Trophoblast cell (in vitro differentiated cells and primary cell): ENCODE measurements at regions not wholly inside any gene's neighbourhood (a gene's known extent, or its start where the extent isn't known, plus 50 kb on each side); places are given as distances from the start of the nearest gene placed in this dataset.
A peak's percentile ranks its signal among the peaks of the same experiment; 100 is the strongest.

Source experiments
- DNase-seq, 2 donors: peaks; one replicate each; pipeline ENCODE4 v3.0.0-alpha.2; 2016
- H2AFZ ChIP-seq: 2 replicates; pipeline ENCODE4 v1.6.1; 2013; ENCODE audit warnings: low read length, moderate library complexity, mild to moderate bottlenecking; ENCODE audit not compliant: insufficient read depth, poor library complexity
- H2AK5ac ChIP-seq: 2 replicates; pipeline ENCODE4 v1.6.1; 2013; ENCODE audit warnings: mild to moderate bottlenecking, low read length
- H2BK120ac ChIP-seq: 2 replicates; pipeline ENCODE4 v1.6.1; 2013; ENCODE audit warnings: low read length, mild to moderate bottlenecking, moderate library complexity; ENCODE audit not compliant: insufficient read depth, poor library complexity
- H2BK12ac ChIP-seq: 2 replicates; pipeline ENCODE4 v1.6.1; 2013; ENCODE audit warnings: mild to moderate bottlenecking, low read length, moderate library complexity
- H2BK5ac ChIP-seq: 2 replicates; pipeline ENCODE4 v1.6.1; 2013; ENCODE audit warnings: low read length, low read depth, moderate library complexity, mild to moderate bottlenecking; ENCODE audit not compliant: poor library complexity
- H3K14ac ChIP-seq: 2 replicates; pipeline ENCODE4 v1.6.1; 2013; ENCODE audit warnings: mild to moderate bottlenecking, low read length
- H3K18ac ChIP-seq: 2 replicates; pipeline ENCODE4 v1.6.1; 2013; ENCODE audit warnings: mild to moderate bottlenecking, low read length
- H3K23ac ChIP-seq: 2 replicates; pipeline ENCODE4 v1.6.1; 2013; ENCODE audit warnings: low read length
- H3K27ac ChIP-seq: 2 replicates; pipeline ENCODE4 v1.5.1; 2013; ENCODE audit warnings: low read depth, mild to moderate bottlenecking, inconsistent platforms, low read length, moderate library complexity
- H3K27me3 ChIP-seq: 2 replicates; pipeline ENCODE4 v1.6.1; 2013; ENCODE audit warnings: inconsistent platforms, mild to moderate bottlenecking, low read length, moderate library complexity; ENCODE audit not compliant: insufficient read depth
- H3K36me3 ChIP-seq, 2 experiments: 1 replicate in 1 of 2; 2 replicates in 1 of 2; pipeline ENCODE4 v1.6.1; 2013; ENCODE audit warnings: low read length in 2 of 2, mild to moderate bottlenecking in 2 of 2, moderate library complexity in 1 of 2; ENCODE audit not compliant: insufficient read depth in 2 of 2, control insufficient read depth in 1 of 2
- H3K4ac ChIP-seq: 2 replicates; pipeline ENCODE4 v1.6.1; 2013; ENCODE audit warnings: low read depth, mild to moderate bottlenecking, low read length, moderate library complexity
- H3K4me1 ChIP-seq, 2 experiments: 1 replicate in 1 of 2; 2 replicates in 1 of 2; pipeline ENCODE4 v1.6.1; 2013; ENCODE audit warnings: low read length in 2 of 2, mild to moderate bottlenecking in 2 of 2, moderate library complexity in 1 of 2; ENCODE audit not compliant: insufficient read depth in 2 of 2, control insufficient read depth in 1 of 2
- H3K4me2 ChIP-seq: 2 replicates; pipeline ENCODE4 v1.6.1; 2013; ENCODE audit warnings: inconsistent platforms, mild to moderate bottlenecking, low read length, moderate library complexity
- H3K4me3 ChIP-seq: 2 replicates; pipeline ENCODE4 v1.5.1; 2013; ENCODE audit warnings: mild to moderate bottlenecking, low read depth, low read length, inconsistent platforms
- H3K79me1 ChIP-seq: one replicate; pipeline ENCODE4 v1.6.1; 2013; ENCODE audit warnings: low read length
- H3K79me2 ChIP-seq: 2 replicates; pipeline ENCODE4 v1.6.1; 2013; ENCODE audit warnings: low read length, mild to moderate bottlenecking; ENCODE audit not compliant: control insufficient read depth, insufficient read depth, poor library complexity
- H3K9ac ChIP-seq: 2 replicates; pipeline ENCODE4 v1.6.1; 2013; ENCODE audit warnings: mild to moderate bottlenecking, low read length
- H3K9me3 ChIP-seq: 2 replicates; pipeline ENCODE4 v1.6.1; 2013; ENCODE audit warnings: low read depth, mild to moderate bottlenecking, control low read depth, inconsistent platforms, low read length; ENCODE audit not compliant: insufficient read depth
- H4K12ac ChIP-seq: 2 replicates; pipeline ENCODE4 v1.6.1; 2013; ENCODE audit warnings: low read depth, mild to moderate bottlenecking, low read length, moderate library complexity
- H4K8ac ChIP-seq: 2 replicates; pipeline ENCODE4 v1.6.1; 2013; ENCODE audit warnings: low read depth, mild to moderate bottlenecking, low read length, moderate library complexity
- H4K91ac ChIP-seq: one replicate; pipeline ENCODE4 v1.6.1; 2013; ENCODE audit warnings: low read depth, mild to moderate bottlenecking, low read length, moderate library complexity
- WGBS: extraction: QIAGEN DNeasy Blood & Tissue Kit; methylation state at CpG from one replicate; pipeline ENCODE4 v1.1.7; 2013; ENCODE audit warnings: missing lambda C conversion rate; ENCODE audit not compliant: insufficient read length, insufficient coverage; ENCODE audit errors: extremely low coverage; 5-methylcytosine and 5-hydroxymethylcytosine counted together

- H3K23ac ChIP-seq, result no peak overlapping the region
- H3K79me1 ChIP-seq, result no peaks in the 10 kb centered on the region
- H3K9ac ChIP-seq, result no peak overlapping the region
- no peaks in the 10 kb centered on the region for H3K9me3 ChIP-seq
- H3K27me3 ChIP-seq, result no peaks in the 10 kb centered on the region
- H4K91ac ChIP-seq, result no peak overlapping the region
- H3K4me1 ChIP-seq, result peaks cover 0 to 2% of the 10 kb centered on the region in 2 experiments
- no peak for DNase-seq
- no peaks in the 10 kb centered on the region for H3K36me3 ChIP-seq
- H3K14ac ChIP-seq, result no peak overlapping the region
- no peak overlapping the region for H4K12ac ChIP-seq
- no CpG with 5 or more reads among the region's 5 CpGs for WGBS
- H3K4me3 ChIP-seq, result no peak overlapping the region
- no peak overlapping the region for H2AK5ac ChIP-seq
- no peak overlapping the region for H2BK5ac ChIP-seq
- H3K27ac ChIP-seq, result no peak overlapping the region
- no peak overlapping the region for H3K4ac ChIP-seq
- no peak overlapping the region for H3K18ac ChIP-seq
- no peak overlapping the region for H4K8ac ChIP-seq
- no peak overlapping the region for H2BK12ac ChIP-seq
- H2AFZ ChIP-seq, result no peak overlapping the region
- no peaks in the 10 kb centered on the region for H3K79me2 ChIP-seq
- H3K4me2 ChIP-seq, result no peak overlapping the region
- H2BK120ac ChIP-seq, result no peak overlapping the region
These were observed 131.7 kb downstream of the KLF5 start for GRCh38 chr13:73190477-73190876.

GRCh38 chr13:73189776-73190175 lies 131.0 kb downstream of the KLF5 start:
- DNase-seq, result no peak
- H3K23ac ChIP-seq, result no peak overlapping the region
- no peak overlapping the region for H2BK5ac ChIP-seq
- WGBS, result no CpG with 5 or more reads among the region's 8 CpGs
- no peak overlapping the region for H4K91ac ChIP-seq
- H3K4me2 ChIP-seq, result no peak overlapping the region
- no peak overlapping the region for H3K4ac ChIP-seq
- H2BK120ac ChIP-seq, result no peak overlapping the region
- no peak overlapping the region for H3K9ac ChIP-seq
- no peak overlapping the region for H3K27ac ChIP-seq
- no peak overlapping the region for H2AFZ ChIP-seq
- no peak overlapping the region for H4K12ac ChIP-seq
- H3K79me1 ChIP-seq, result no peaks in the 10 kb centered on the region
- no peak overlapping the region for H3K18ac ChIP-seq
- H3K9me3 ChIP-seq, result no peaks in the 10 kb centered on the region
- H2AK5ac ChIP-seq, result no peak overlapping the region
- H3K36me3 ChIP-seq, result no peaks in the 10 kb centered on the region
- no peak overlapping the region for H4K8ac ChIP-seq
- H3K4me3 ChIP-seq, result no peak overlapping the region
- no peak overlapping the region for H2BK12ac ChIP-seq
- no peak overlapping the region for H3K14ac ChIP-seq
- peaks cover 0 to 2% of the 10 kb centered on the region in 2 experiments for H3K4me1 ChIP-seq
- H3K79me2 ChIP-seq, result no peaks in the 10 kb centered on the region
- no peaks in the 10 kb centered on the region for H3K27me3 ChIP-seq

- no peaks in the 10 kb centered on the region for H3K36me3 ChIP-seq
- no CpG with 5 or more reads among the region's 2 CpGs for WGBS
- peak; percentile 46 to 75 for DNase-seq
- no peak overlapping the region for H4K8ac ChIP-seq
- no peak overlapping the region for H3K4me3 ChIP-seq
- no peak overlapping the region for H2AK5ac ChIP-seq
- H4K12ac ChIP-seq, result no peak overlapping the region
- no peak overlapping the region for H2AFZ ChIP-seq
- no peak overlapping the region for H2BK5ac ChIP-seq
- H3K27me3 ChIP-seq, result no peaks in the 10 kb centered on the region
- peaks cover 0 to 2% of the 10 kb centered on the region in 2 experiments for H3K4me1 ChIP-seq
- H3K18ac ChIP-seq, result no peak overlapping the region
- H2BK12ac ChIP-seq, result no peak overlapping the region
- H3K79me1 ChIP-seq, result no peaks in the 10 kb centered on the region
- no peak overlapping the region for H4K91ac ChIP-seq
- H3K27ac ChIP-seq, result no peak overlapping the region
- no peak overlapping the region for H3K9ac ChIP-seq
- H3K4ac ChIP-seq, result no peak overlapping the region
- no peak overlapping the region for H2BK120ac ChIP-seq
- H3K23ac ChIP-seq, result no peak overlapping the region
- no peaks in the 10 kb centered on the region for H3K9me3 ChIP-seq
- no peak overlapping the region for H3K4me2 ChIP-seq
- H3K14ac ChIP-seq, result no peak overlapping the region
- H3K79me2 ChIP-seq, result no peaks in the 10 kb centered on the region
These were observed 130.6 kb downstream of the KLF5 start for GRCh38 chr13:73189362-73189761.

GRCh38 chr13:73187106-73187505 lies 128.3 kb downstream of the KLF5 start:
- Histone ChIP-seq H3K36me3 (no peaks in the 10 kb centered on the region), H3K27ac (no peak overlapping the region), H3K4me2 (no peak overlapping the region), H3K4ac (no peak overlapping the region), H4K8ac (no peak overlapping the region), H3K27me3 (no peaks in the 10 kb centered on the region), H4K12ac (no peak overlapping the region), H2AK5ac (no peak overlapping the region), H3K14ac (no peak overlapping the region), H3K4me3 (no peak overlapping the region), H3K9me3 (no peaks in the 10 kb centered on the region), H2BK120ac (no peak overlapping the region), H3K79me1 (no peaks in the 10 kb centered on the region), H3K18ac (no peak overlapping the region), H3K4me1 (no peaks in the 10 kb centered on the region), H2BK12ac (no peak overlapping the region), H2AFZ (no peak overlapping the region), H2BK5ac (no peak overlapping the region), H3K79me2 (no peaks in the 10 kb centered on the region), H3K23ac (no peak overlapping the region), H3K9ac (no peak overlapping the region), H4K91ac (no peak overlapping the region)
- no CpG with 5 or more reads among the region's 4 CpGs for WGBS
- no peak for DNase-seq
